Cardiac muscle cell (in vitro differentiated cells and primary cell): ENCODE measurements at regions not wholly inside any gene's neighbourhood (a gene's known extent, or its start where the extent isn't known, plus 50 kb on each side); places are given as distances from the start of the nearest gene placed in this dataset.

Experiments used
- DNase-seq, 2 donors: peaks; one replicate each; pipeline versions ENCODE4 v3.0.0 to v3.0.0-alpha.2; 2010 to 2017; ENCODE audit warnings: low read depth in 1 of 2, low spot score in 1 of 2
- H3K27ac ChIP-seq: fragments of 200-600 bp; sonication (generic); 2 replicates; pipeline ENCODE4 v1.5.1; 2016
- H3K27me3 ChIP-seq: fragments of 200-600 bp; sonication (generic); 2 replicates; pipeline ENCODE4 v1.6.0; 2016; ENCODE audit warnings: control low read depth
- H3K36me3 ChIP-seq: fragments of 200-600 bp; sonication (generic); 2 replicates; pipeline ENCODE4 v1.5.1; 2016; ENCODE audit warnings: control low read depth
- H3K4me1 ChIP-seq: fragments of 200-600 bp; sonication (generic); 2 replicates; pipeline ENCODE4 v1.8.1; 2017; ENCODE audit warnings: low read depth, mild to moderate bottlenecking, mixed run types
- H3K4me3 ChIP-seq: fragments of 200-600 bp; sonication (generic); 2 replicates; pipeline ENCODE4 v1.5.1; 2016; ENCODE audit warnings: mild to moderate bottlenecking
- H3K9me3 ChIP-seq: fragments of 200-600 bp; sonication (generic); 2 replicates; pipeline ENCODE4 v1.5.1; 2017; ENCODE audit warnings: low read depth, mild to moderate bottlenecking, control low read depth
- TF ChIP-seq, protein P1 (sequence below): IDR thresholded peaks from 2 replicates; pipeline ENCODE4 v1.5.1; 2012; ENCODE audit warnings: low read depth, mild to moderate bottlenecking, low read length

DNA sequence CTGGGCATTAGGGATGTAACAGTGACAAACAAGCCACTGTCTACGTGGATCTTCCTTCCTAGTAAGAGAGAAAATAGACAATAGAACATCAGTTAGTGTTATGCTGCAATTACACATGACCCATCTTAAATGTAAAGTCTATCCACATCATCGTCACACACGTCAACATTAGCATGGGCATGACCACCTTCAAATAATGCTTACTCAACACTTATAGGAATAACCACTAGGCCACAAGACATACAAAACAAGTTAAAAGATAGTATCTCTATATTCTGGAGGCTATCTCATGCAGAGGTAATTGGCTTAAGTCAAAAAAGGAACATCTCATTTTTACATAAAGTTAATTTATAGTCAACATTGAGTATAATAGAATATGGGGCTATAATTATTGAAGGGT is 156.5 kb downstream of the MOXD1 start:
- Histone ChIP-seq H3K4me1 (no peaks in the 10 kb centered on the region), H3K4me3 (no peak overlapping the region), H3K27me3 (no peaks in the 10 kb centered on the region), H3K9me3 (no peaks in the 10 kb centered on the region), H3K36me3 (no peaks in the 10 kb centered on the region), H3K27ac (no peak overlapping the region)
- DNase-seq, result no peak
- TF ChIP-seq, protein P1, sequence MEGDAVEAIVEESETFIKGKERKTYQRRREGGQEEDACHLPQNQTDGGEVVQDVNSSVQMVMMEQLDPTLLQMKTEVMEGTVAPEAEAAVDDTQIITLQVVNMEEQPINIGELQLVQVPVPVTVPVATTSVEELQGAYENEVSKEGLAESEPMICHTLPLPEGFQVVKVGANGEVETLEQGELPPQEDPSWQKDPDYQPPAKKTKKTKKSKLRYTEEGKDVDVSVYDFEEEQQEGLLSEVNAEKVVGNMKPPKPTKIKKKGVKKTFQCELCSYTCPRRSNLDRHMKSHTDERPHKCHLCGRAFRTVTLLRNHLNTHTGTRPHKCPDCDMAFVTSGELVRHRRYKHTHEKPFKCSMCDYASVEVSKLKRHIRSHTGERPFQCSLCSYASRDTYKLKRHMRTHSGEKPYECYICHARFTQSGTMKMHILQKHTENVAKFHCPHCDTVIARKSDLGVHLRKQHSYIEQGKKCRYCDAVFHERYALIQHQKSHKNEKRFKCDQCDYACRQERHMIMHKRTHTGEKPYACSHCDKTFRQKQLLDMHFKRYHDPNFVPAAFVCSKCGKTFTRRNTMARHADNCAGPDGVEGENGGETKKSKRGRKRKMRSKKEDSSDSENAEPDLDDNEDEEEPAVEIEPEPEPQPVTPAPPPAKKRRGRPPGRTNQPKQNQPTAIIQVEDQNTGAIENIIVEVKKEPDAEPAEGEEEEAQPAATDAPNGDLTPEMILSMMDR, result no peak

DNA sequence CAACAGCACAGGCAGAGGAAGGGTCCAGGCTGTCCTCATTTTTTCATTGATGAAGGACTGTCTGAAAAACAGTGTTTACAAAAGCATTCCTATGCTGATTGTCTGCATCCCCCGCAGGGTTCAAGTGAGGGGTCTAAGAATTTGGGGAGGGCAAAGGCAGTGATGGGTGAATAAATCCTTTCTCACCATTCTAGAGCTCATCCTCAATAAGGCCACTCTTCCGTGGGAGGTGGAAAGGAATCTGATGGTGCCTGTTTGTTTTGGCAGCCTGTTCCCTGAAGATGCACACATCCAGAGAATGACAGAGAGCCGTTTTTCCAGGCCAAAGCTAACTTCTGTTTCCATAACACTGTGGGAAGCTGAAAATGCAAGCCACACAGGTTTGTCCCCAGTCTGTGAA is 164.5 kb downstream of the MOXD1 start:
- no peaks in the 10 kb centered on the region for H3K9me3 ChIP-seq
- no peak overlapping the region for H3K27ac ChIP-seq
- no peaks in the 10 kb centered on the region for H3K27me3 ChIP-seq
- H3K4me1 ChIP-seq, result no peaks in the 10 kb centered on the region
- no peak overlapping the region for H3K4me3 ChIP-seq
- TF ChIP-seq, protein P1, result no peak
- no peaks in the 10 kb centered on the region for H3K36me3 ChIP-seq
- DNase-seq, result no peak

DNA sequence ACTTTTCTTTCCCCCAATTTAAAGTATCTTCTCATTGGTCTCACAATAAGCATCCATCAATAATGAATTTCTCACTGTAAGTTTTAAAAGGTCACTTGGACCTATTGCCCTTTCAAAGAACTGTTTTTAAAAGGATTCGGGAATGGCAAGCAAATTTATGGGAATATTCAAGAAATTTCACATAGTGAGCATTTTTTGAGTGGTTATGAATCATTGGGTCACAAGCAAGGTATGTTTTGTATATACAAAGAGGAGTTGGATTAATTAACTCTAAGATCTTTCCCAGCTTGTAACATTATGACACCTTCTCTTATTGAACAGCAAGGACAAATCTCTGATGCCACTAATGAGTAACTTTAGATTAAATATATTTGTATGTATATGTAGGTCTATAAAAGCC is 165.0 kb downstream of the MOXD1 start:
- no peak overlapping the region for H3K27ac ChIP-seq
- H3K4me1 ChIP-seq, result no peaks in the 10 kb centered on the region
- TF ChIP-seq, protein P1, result no peak
- H3K4me3 ChIP-seq, result no peak overlapping the region
- no peak for DNase-seq
- no peaks in the 10 kb centered on the region for H3K27me3 ChIP-seq
- H3K9me3 ChIP-seq, result no peaks in the 10 kb centered on the region
- H3K36me3 ChIP-seq, result no peaks in the 10 kb centered on the region

DNA sequence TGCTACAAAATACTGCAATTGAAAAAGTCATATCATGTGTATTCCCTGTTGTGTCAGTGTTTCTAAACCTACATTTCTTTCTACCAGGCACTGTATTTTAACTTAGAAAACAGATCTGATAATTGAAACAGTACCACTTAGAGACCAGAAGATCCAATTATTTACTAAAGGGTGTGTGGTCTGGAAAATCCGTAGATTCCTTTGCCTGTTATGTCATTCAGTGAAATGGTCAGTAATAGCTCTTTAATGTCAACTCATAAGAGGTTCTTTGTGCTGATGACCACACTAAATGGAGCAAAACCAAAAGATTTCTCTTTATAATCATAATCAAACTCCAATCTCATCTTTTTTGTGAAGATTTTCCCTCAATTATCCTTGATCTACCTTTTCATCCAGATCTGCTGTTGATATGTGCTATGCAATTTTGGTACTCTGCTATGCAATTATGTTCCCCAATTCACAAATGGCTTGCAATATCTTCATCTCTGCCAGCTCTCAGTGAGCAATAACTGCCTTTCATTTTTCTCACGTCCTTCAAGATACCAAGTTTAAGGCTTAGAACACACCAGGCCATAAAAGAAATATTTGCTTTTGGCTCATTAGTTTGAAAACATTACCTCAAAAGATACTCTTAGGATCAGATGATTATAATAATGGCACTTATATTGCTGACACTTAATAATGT is 165.5 kb downstream of the MOXD1 start:
- H3K27me3 ChIP-seq, result no peaks in the 10 kb centered on the region
- DNase-seq, result no peak
- H3K9me3 ChIP-seq, result no peaks in the 10 kb centered on the region
- no peaks in the 10 kb centered on the region for H3K36me3 ChIP-seq
- H3K4me1 ChIP-seq, result no peaks in the 10 kb centered on the region
- TF ChIP-seq, protein P1, result no peak
- H3K4me3 ChIP-seq, result no peak overlapping the region
- no peak overlapping the region for H3K27ac ChIP-seq

DNA sequence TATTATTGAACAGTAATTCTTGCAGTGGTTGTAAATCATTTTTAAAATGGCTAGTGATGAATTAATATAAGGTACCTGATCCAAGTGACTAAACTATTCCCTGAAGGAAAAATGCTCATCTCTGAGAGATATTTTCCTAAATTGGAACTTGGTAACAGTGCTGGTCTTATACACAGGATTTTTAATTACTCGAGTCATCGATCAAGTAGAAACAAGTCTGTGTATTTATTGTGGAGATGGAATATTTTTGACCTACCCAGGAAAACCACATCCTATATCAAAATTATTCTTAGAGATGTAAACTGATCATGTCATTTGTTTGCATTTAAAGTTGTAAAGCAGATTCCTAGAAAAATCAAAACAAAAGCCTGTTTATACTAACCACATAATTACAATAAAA is 166.9 kb downstream of the MOXD1 start:
- Histone ChIP-seq H3K9me3 (no peaks in the 10 kb centered on the region), H3K27me3 (no peaks in the 10 kb centered on the region), H3K27ac (no peak overlapping the region), H3K4me3 (no peak overlapping the region), H3K4me1 (no peaks in the 10 kb centered on the region), H3K36me3 (no peaks in the 10 kb centered on the region)
- DNase-seq, result no peak
- TF ChIP-seq, protein P1, result no peak
